ENCODE measurements at regions not wholly inside any gene's neighbourhood (a gene's known extent, or its start where the extent isn't known, plus 50 kb on each side); places are given as distances from the start of the nearest gene placed in this dataset.

- TF ChIP-seq CTCF (IDR thresholded peaks at IDR 0.05): no peak
- TF ChIP-seq POLR2A (IDR thresholded peaks at IDR 0.05): no peak
Observed at GRCh38 chr14:92223025-92223424, 99.9 kb upstream of the SLC24A4 start.
